ENCODE measurements at regions not wholly inside any gene's neighbourhood (a gene's known extent, or its start where the extent isn't known, plus 50 kb on each side); places are given as distances from the start of the nearest gene placed in this dataset.
"Not testable (repeated sequence)": the region's sequence is repeated elsewhere in the genome, so short reads cannot be mapped to it uniquely, and the experiment has no call there.

DNA sequence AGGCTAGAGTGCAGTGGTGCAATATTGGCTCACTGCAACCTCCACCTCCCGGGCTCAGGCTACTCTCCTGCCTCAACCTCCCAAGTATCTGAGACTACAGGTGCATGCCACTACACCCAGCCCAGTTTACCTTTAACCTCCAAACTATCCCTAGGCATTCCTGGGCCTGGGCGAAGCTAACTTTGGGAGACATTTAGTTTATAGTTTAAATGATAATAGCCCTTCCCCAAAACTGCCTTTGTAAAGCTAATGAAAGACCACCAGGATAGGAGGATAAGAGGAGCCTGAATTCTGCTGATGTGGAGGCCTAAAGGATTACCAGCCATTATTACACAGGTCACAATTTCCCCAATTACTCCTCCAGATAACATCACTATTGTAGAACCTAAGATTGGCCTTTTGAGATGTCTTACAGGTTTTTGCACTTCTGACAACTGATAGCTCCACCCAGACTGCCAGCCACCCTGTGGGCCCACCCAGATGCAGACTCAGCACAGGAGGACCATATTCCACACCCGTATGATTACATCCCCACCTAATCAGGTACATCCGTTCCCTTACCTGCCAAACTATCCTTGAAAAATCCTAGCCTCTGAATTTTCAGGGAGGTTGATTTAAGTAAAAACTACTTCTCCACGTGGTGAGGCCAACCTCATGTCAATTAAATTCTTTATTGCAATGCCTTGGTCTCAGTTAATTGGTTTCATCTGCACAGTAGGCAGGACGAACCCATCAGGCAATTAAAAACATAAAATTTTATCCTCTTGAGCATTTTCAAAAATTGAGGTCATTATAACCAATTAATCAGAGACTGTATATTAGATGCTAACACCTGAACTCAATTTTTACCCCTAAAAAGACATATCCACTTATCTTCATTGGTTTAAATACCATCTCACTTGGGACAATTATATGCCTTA lies 62.3 kb upstream of the TMEM254 start:
- Histone ChIP-seq H4K8ac (ENCODE audit: low read depth, low read length) (no peak overlapping the region), H2AFZ (ENCODE audit: low read length) (no peak overlapping the region), H3K79me1 (ENCODE audit: low read depth, low read length) (no peaks in the 10 kb centered on the region), H3K23ac (ENCODE audit: low read depth, low read length, poor library complexity) (no peak overlapping the region), H3K18ac (ENCODE audit: low read length) (no peak overlapping the region), H3K9ac (ENCODE audit: low read depth, low read length, poor library complexity) (no peak overlapping the region), H3K27ac (replicated peaks; ENCODE audit: low read length) (no peak overlapping the region), H3K4ac (ENCODE audit: low read length) (no peak overlapping the region), H3K14ac (ENCODE audit: low read length) (no peak overlapping the region), H2BK15ac (ENCODE audit: low read length) (no peak overlapping the region), H3K4me2 (ENCODE audit: insufficient read depth, low read length, poor library complexity, severe bottlenecking) (no peak overlapping the region), H3K36me3 (replicated peaks in 1 of 2; ENCODE audit: control insufficient read depth in 2 of 2, insufficient read depth in 2 of 2, low read length in 2 of 2) (no peaks in the 10 kb centered on the region), H2BK120ac (ENCODE audit: low read depth, low read length) (no peak overlapping the region), H3K9me3 (replicated peaks in 1 of 2; ENCODE audit: control insufficient read depth in 2 of 2, insufficient read depth in 1 of 2, low read depth in 1 of 2, low read length in 2 of 2) (no peaks in the 10 kb centered on the region), H2AK5ac (ENCODE audit: low read depth, low read length) (no peak overlapping the region), H2BK5ac (ENCODE audit: low read length) (no peak overlapping the region), H3K4me1 (ENCODE audit: control insufficient read depth in 2 of 2, insufficient read depth in 1 of 2, low read depth in 1 of 2, low read length in 2 of 2) (no peaks in the 10 kb centered on the region), H3K27me3 (ENCODE audit: control insufficient read depth in 3 of 3, insufficient read depth in 3 of 3, low read depth in 1 of 3, low read length in 3 of 3) (no peaks in the 10 kb centered on the region), H4K91ac (ENCODE audit: low read depth, low read length, poor library complexity) (no peak overlapping the region), H2BK12ac (ENCODE audit: low read length) (no peak overlapping the region), H3K4me3 (ENCODE audit: low read length in 2 of 2) (no peak overlapping the region)
- DNase-seq (ENCODE audit: low spot score), result no peak
- WGBS, 2 donors (ENCODE audit: extremely low coverage in 2 of 2, insufficient read length in 2 of 2, insufficient replicate concordance in 1 of 2), result no CpG with 5 or more reads among the region's 6 CpGs

DNA sequence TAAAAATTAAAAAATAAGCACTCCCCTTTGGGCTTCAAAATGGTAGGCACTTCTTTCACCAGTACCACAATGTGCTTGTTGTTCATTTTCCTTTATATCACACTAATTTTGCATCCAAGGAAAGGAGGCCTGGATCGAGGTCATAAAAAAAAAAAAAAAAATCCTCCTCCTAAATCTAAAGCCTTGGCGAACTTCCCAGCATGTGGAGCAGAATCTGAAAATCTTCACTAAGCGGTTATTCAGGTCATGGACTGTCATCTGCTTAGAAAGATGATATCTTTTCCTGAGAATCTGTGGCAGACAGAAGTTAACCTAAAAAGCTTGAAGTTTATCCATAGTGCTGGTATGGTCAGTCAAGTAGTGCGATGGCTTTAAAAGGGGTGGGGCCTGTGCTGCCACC lies 64.2 kb upstream of the SFTPD start:
- not testable (repeated sequence) for H3K9me3 ChIP-seq (replicated peaks in 1 of 2; ENCODE audit: control insufficient read depth in 2 of 2, insufficient read depth in 1 of 2, low read depth in 1 of 2, low read length in 2 of 2); H3K18ac ChIP-seq (ENCODE audit: low read length); H3K4me2 ChIP-seq (ENCODE audit: insufficient read depth, low read length, poor library complexity, severe bottlenecking); H3K4ac ChIP-seq (ENCODE audit: low read length); H2AK5ac ChIP-seq (ENCODE audit: low read depth, low read length); H3K79me1 ChIP-seq (ENCODE audit: low read depth, low read length); H2BK12ac ChIP-seq (ENCODE audit: low read length); H3K9ac ChIP-seq (ENCODE audit: low read depth, low read length, poor library complexity); H3K4me1 ChIP-seq (ENCODE audit: control insufficient read depth in 2 of 2, insufficient read depth in 1 of 2, low read depth in 1 of 2, low read length in 2 of 2); H4K8ac ChIP-seq (ENCODE audit: low read depth, low read length); H3K23ac ChIP-seq (ENCODE audit: low read depth, low read length, poor library complexity); DNase-seq (ENCODE audit: low spot score); H3K36me3 ChIP-seq (replicated peaks in 1 of 2; ENCODE audit: control insufficient read depth in 2 of 2, insufficient read depth in 2 of 2, low read length in 2 of 2); H2BK5ac ChIP-seq (ENCODE audit: low read length); H3K4me3 ChIP-seq (ENCODE audit: low read length in 2 of 2); H3K27ac ChIP-seq (replicated peaks; ENCODE audit: low read length); H4K91ac ChIP-seq (ENCODE audit: low read depth, low read length, poor library complexity); H3K14ac ChIP-seq (ENCODE audit: low read length); H2BK120ac ChIP-seq (ENCODE audit: low read depth, low read length); H2AFZ ChIP-seq (ENCODE audit: low read length); H3K27me3 ChIP-seq (ENCODE audit: control insufficient read depth in 3 of 3, insufficient read depth in 3 of 3, low read depth in 1 of 3, low read length in 3 of 3); H2BK15ac ChIP-seq (ENCODE audit: low read length)
- no CpG with 5 or more reads among the region's 4 CpGs for WGBS, 2 donors (ENCODE audit: extremely low coverage in 2 of 2, insufficient read length in 2 of 2, insufficient replicate concordance in 1 of 2)

DNA sequence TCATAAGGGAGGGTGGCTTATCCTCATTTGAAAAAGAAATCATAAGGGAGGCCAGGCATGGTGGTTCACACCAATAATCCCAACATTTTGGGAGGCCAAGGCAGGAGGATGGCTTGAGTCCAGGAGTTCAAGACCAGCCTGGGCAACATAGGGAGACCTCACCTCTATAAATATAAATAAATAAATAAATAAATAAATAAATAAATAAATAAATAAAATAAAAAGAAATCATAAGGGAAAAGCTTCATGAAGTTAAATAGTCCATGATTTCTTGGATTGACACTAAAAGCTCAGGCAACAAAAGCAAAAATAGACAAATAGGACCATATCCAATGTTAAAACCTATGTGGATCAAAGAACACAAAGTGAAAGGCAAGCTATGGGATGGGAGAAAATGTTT lies 62.2 kb upstream of the SFTPD start:
- H4K8ac ChIP-seq (ENCODE audit: low read depth, low read length); H3K36me3 ChIP-seq (replicated peaks in 1 of 2; ENCODE audit: control insufficient read depth in 2 of 2, insufficient read depth in 2 of 2, low read length in 2 of 2); H3K9me3 ChIP-seq (replicated peaks in 1 of 2; ENCODE audit: control insufficient read depth in 2 of 2, insufficient read depth in 1 of 2, low read depth in 1 of 2, low read length in 2 of 2); H2BK12ac ChIP-seq (ENCODE audit: low read length); H3K27me3 ChIP-seq (ENCODE audit: control insufficient read depth in 3 of 3, insufficient read depth in 3 of 3, low read depth in 1 of 3, low read length in 3 of 3); H2BK5ac ChIP-seq (ENCODE audit: low read length); H3K4ac ChIP-seq (ENCODE audit: low read length); H2AFZ ChIP-seq (ENCODE audit: low read length); H3K9ac ChIP-seq (ENCODE audit: low read depth, low read length, poor library complexity); H4K91ac ChIP-seq (ENCODE audit: low read depth, low read length, poor library complexity); DNase-seq (ENCODE audit: low spot score); H3K18ac ChIP-seq (ENCODE audit: low read length); H3K23ac ChIP-seq (ENCODE audit: low read depth, low read length, poor library complexity); H2BK120ac ChIP-seq (ENCODE audit: low read depth, low read length); H3K4me3 ChIP-seq (ENCODE audit: low read length in 2 of 2); H3K4me1 ChIP-seq (ENCODE audit: control insufficient read depth in 2 of 2, insufficient read depth in 1 of 2, low read depth in 1 of 2, low read length in 2 of 2); H2AK5ac ChIP-seq (ENCODE audit: low read depth, low read length); H2BK15ac ChIP-seq (ENCODE audit: low read length); H3K79me1 ChIP-seq (ENCODE audit: low read depth, low read length); H3K27ac ChIP-seq (replicated peaks; ENCODE audit: low read length); H3K14ac ChIP-seq (ENCODE audit: low read length); H3K4me2 ChIP-seq (ENCODE audit: insufficient read depth, low read length, poor library complexity, severe bottlenecking): not testable (repeated sequence)

- Histone ChIP-seq H3K9me3 (replicated peaks in 1 of 2; ENCODE audit: control insufficient read depth in 2 of 2, insufficient read depth in 1 of 2, low read depth in 1 of 2, low read length in 2 of 2) (no peaks in the 10 kb centered on the region), H2AK5ac (ENCODE audit: low read depth, low read length) (no peak overlapping the region), H3K4me3 (ENCODE audit: low read length in 2 of 2) (no peak overlapping the region), H2BK5ac (ENCODE audit: low read length) (no peak overlapping the region), H3K4ac (ENCODE audit: low read length) (no peak overlapping the region), H2BK15ac (ENCODE audit: low read length) (no peak overlapping the region), H3K14ac (ENCODE audit: low read length) (no peak overlapping the region), H3K18ac (ENCODE audit: low read length) (no peak overlapping the region), H3K9ac (ENCODE audit: low read depth, low read length, poor library complexity) (no peak overlapping the region), H2AFZ (ENCODE audit: low read length) (no peak overlapping the region), H4K8ac (ENCODE audit: low read depth, low read length) (no peak overlapping the region), H3K23ac (ENCODE audit: low read depth, low read length, poor library complexity) (no peak overlapping the region), H3K27me3 (ENCODE audit: control insufficient read depth in 3 of 3, insufficient read depth in 3 of 3, low read depth in 1 of 3, low read length in 3 of 3) (peaks cover 0 to 5% (median 0%) of the 10 kb centered on the region in 3 experiments), H3K4me1 (ENCODE audit: control insufficient read depth in 2 of 2, insufficient read depth in 1 of 2, low read depth in 1 of 2, low read length in 2 of 2) (no peaks in the 10 kb centered on the region), H2BK120ac (ENCODE audit: low read depth, low read length) (no peak overlapping the region), H3K79me1 (ENCODE audit: low read depth, low read length) (no peaks in the 10 kb centered on the region), H4K91ac (ENCODE audit: low read depth, low read length, poor library complexity) (no peak overlapping the region), H3K36me3 (replicated peaks in 1 of 2; ENCODE audit: control insufficient read depth in 2 of 2, insufficient read depth in 2 of 2, low read length in 2 of 2) (no peaks in the 10 kb centered on the region), H2BK12ac (ENCODE audit: low read length) (no peak overlapping the region), H3K4me2 (ENCODE audit: insufficient read depth, low read length, poor library complexity, severe bottlenecking) (no peak overlapping the region), H3K27ac (replicated peaks; ENCODE audit: low read length) (no peak overlapping the region)
- DNase-seq (ENCODE audit: low spot score), result no peak
- no CpG with 5 or more reads among the region's 5 CpGs for WGBS, 2 donors (ENCODE audit: extremely low coverage in 2 of 2, insufficient read length in 2 of 2, insufficient replicate concordance in 1 of 2)
Measured at GRCh38 chr10:80000541-80000940, 51.6 kb upstream of the SFTPD start.
